Loucy (cell line): ENCODE measurements at regions not wholly inside any gene's neighbourhood (a gene's known extent, or its start where the extent isn't known, plus 50 kb on each side); places are given as distances from the start of the nearest gene placed in this dataset.

Source experiments
- H2AFZ ChIP-seq: fragments of 200-600 bp; sonication (generic); 2 replicates; pipeline ENCODE4 v1.6.0; 2016; ENCODE audit warnings: antibody characterized with exemption, mild to moderate bottlenecking, low read length, moderate library complexity
- H3F3A ChIP-seq: fragments of 200-600 bp; 2 replicates; pipeline ENCODE4 v1.6.0; 2016; ENCODE audit warnings: antibody characterized with exemption, low read depth, mild to moderate bottlenecking
- H3K27me3 ChIP-seq: fragments of 200-600 bp; sonication (generic); 2 replicates; pipeline ENCODE4 v1.6.1; 2014; ENCODE audit warnings: low read length, mild to moderate bottlenecking; ENCODE audit not compliant: insufficient read depth, poor library complexity, severe bottlenecking
- H3K36me3 ChIP-seq: fragments of 200-600 bp; sonication (generic); 2 replicates; pipeline ENCODE4 v1.6.1; 2016; ENCODE audit warnings: low read length; ENCODE audit not compliant: insufficient read depth
- H3K4me1 ChIP-seq: fragments of 200-600 bp; sonication (generic); 2 replicates; pipeline ENCODE4 v1.5.1; 2014; ENCODE audit warnings: low read length, mild to moderate bottlenecking; ENCODE audit not compliant: insufficient read depth, poor library complexity, severe bottlenecking
- H3K4me2 ChIP-seq: fragments of 200-600 bp; sonication (generic); 2 replicates; pipeline ENCODE4 v1.6.0; 2014; ENCODE audit warnings: antibody characterized with exemption, low read length, low read depth, mild to moderate bottlenecking; ENCODE audit not compliant: poor library complexity, severe bottlenecking
- H3K4me3 ChIP-seq: fragments of 200-600 bp; sonication (generic); 2 replicates; pipeline ENCODE4 v1.5.1; 2014; ENCODE audit warnings: low read length, mild to moderate bottlenecking, mixed read lengths; ENCODE audit not compliant: poor library complexity, severe bottlenecking
- H3K79me2 ChIP-seq: fragments of 200-600 bp; sonication (generic); 2 replicates; pipeline ENCODE4 v1.6.1; 2014; ENCODE audit warnings: low read length; ENCODE audit not compliant: insufficient read depth
- H3K9ac ChIP-seq: fragments of 200-600 bp; sonication (generic); 2 replicates; pipeline ENCODE4 v1.6.0; 2014; ENCODE audit warnings: mild to moderate bottlenecking, low read depth, low read length, moderate library complexity; ENCODE audit not compliant: poor library complexity, severe bottlenecking
- H3K9me2 ChIP-seq: fragments of 200-600 bp; sonication (generic); replicated peaks from 2 replicates; pipeline ENCODE4 v1.6.1; 2016; ENCODE audit warnings: low read depth, low read length, mixed read lengths
- H3K9me3 ChIP-seq: fragments of 200-600 bp; sonication (generic); 2 replicates; pipeline ENCODE4 v1.6.1; 2014; ENCODE audit warnings: mild to moderate bottlenecking, antibody characterized with exemption, low read length, low read depth; ENCODE audit not compliant: insufficient read depth
- H4K20me1 ChIP-seq: fragments of 200-600 bp; sonication (generic); 2 replicates; pipeline ENCODE4 v1.6.0; 2014; ENCODE audit warnings: antibody characterized with exemption, low read length, mild to moderate bottlenecking; ENCODE audit not compliant: insufficient read depth, poor library complexity, severe bottlenecking
- CTCF ChIP-seq: fragments of 200-600 bp; sonication (generic); conservative IDR thresholded peaks from 2 replicates; pipeline ENCODE4 v1.5.1; 2014; ENCODE audit warnings: mild to moderate bottlenecking, antibody characterized with exemption, low read length
- EZH2phosphoT487 ChIP-seq: fragments of 200-600 bp; IDR thresholded peaks from 2 replicates; pipeline ENCODE4 v1.6.1; 2018; ENCODE audit warnings: antibody characterized with exemption, mild to moderate bottlenecking, moderate library complexity, borderline replicate concordance

- TF ChIP-seq EZH2phosphoT487 (no peak), CTCF (no peak)
- Histone ChIP-seq H3K9me2 (no peaks in the 10 kb centered on the region), H2AFZ (peak overlapping the region; percentile 88), H3K27me3 (no peaks in the 10 kb centered on the region), H3K4me2 (peak overlapping the region; percentile 90), H3K9me3 (no peaks in the 10 kb centered on the region), H3K9ac (peak overlapping the region; percentile 97), H3K4me3 (peak overlapping the region; percentile 95), H4K20me1 (no peaks in the 10 kb centered on the region), H3F3A (no peaks in the 10 kb centered on the region), H3K79me2 (peaks cover 10% of the 10 kb centered on the region; the same call in 1 of the 2 replicates), H3K36me3 (no peaks in the 10 kb centered on the region), H3K4me1 (peaks cover 15% of the 10 kb centered on the region)
Measured at GRCh38 chr6:29887819-29888776, 54.2 kb upstream of the HLA-A start.
